Loucy (cell line): ENCODE measurements at regions not wholly inside any gene's neighbourhood (a gene's known extent, or its start where the extent isn't known, plus 50 kb on each side); places are given as distances from the start of the nearest gene placed in this dataset.

ENCODE experiments used
- H2AFZ ChIP-seq: fragments of 200-600 bp; sonication (generic); 2 replicates; pipeline ENCODE4 v1.6.0; 2016; ENCODE audit warnings: antibody characterized with exemption, mild to moderate bottlenecking, low read length, moderate library complexity
- H3F3A ChIP-seq: fragments of 200-600 bp; 2 replicates; pipeline ENCODE4 v1.6.0; 2016; ENCODE audit warnings: antibody characterized with exemption, low read depth, mild to moderate bottlenecking
- H3K27me3 ChIP-seq: fragments of 200-600 bp; sonication (generic); 2 replicates; pipeline ENCODE4 v1.6.1; 2014; ENCODE audit warnings: low read length, mild to moderate bottlenecking; ENCODE audit not compliant: insufficient read depth, poor library complexity, severe bottlenecking
- H3K36me3 ChIP-seq: fragments of 200-600 bp; sonication (generic); 2 replicates; pipeline ENCODE4 v1.6.1; 2016; ENCODE audit warnings: low read length; ENCODE audit not compliant: insufficient read depth
- H3K4me1 ChIP-seq: fragments of 200-600 bp; sonication (generic); 2 replicates; pipeline ENCODE4 v1.5.1; 2014; ENCODE audit warnings: low read length, mild to moderate bottlenecking; ENCODE audit not compliant: insufficient read depth, poor library complexity, severe bottlenecking
- H3K4me2 ChIP-seq: fragments of 200-600 bp; sonication (generic); 2 replicates; pipeline ENCODE4 v1.6.0; 2014; ENCODE audit warnings: antibody characterized with exemption, low read length, low read depth, mild to moderate bottlenecking; ENCODE audit not compliant: poor library complexity, severe bottlenecking
- H3K4me3 ChIP-seq: fragments of 200-600 bp; sonication (generic); 2 replicates; pipeline ENCODE4 v1.5.1; 2014; ENCODE audit warnings: low read length, mild to moderate bottlenecking, mixed read lengths; ENCODE audit not compliant: poor library complexity, severe bottlenecking
- H3K79me2 ChIP-seq: fragments of 200-600 bp; sonication (generic); 2 replicates; pipeline ENCODE4 v1.6.1; 2014; ENCODE audit warnings: low read length; ENCODE audit not compliant: insufficient read depth
- H3K9ac ChIP-seq: fragments of 200-600 bp; sonication (generic); 2 replicates; pipeline ENCODE4 v1.6.0; 2014; ENCODE audit warnings: mild to moderate bottlenecking, low read depth, low read length, moderate library complexity; ENCODE audit not compliant: poor library complexity, severe bottlenecking
- H3K9me2 ChIP-seq: fragments of 200-600 bp; sonication (generic); replicated peaks from 2 replicates; pipeline ENCODE4 v1.6.1; 2016; ENCODE audit warnings: low read depth, low read length, mixed read lengths
- H3K9me3 ChIP-seq: fragments of 200-600 bp; sonication (generic); 2 replicates; pipeline ENCODE4 v1.6.1; 2014; ENCODE audit warnings: mild to moderate bottlenecking, antibody characterized with exemption, low read length, low read depth; ENCODE audit not compliant: insufficient read depth
- H4K20me1 ChIP-seq: fragments of 200-600 bp; sonication (generic); 2 replicates; pipeline ENCODE4 v1.6.0; 2014; ENCODE audit warnings: antibody characterized with exemption, low read length, mild to moderate bottlenecking; ENCODE audit not compliant: insufficient read depth, poor library complexity, severe bottlenecking
- EZH2phosphoT487 ChIP-seq: fragments of 200-600 bp; IDR thresholded peaks from 2 replicates; pipeline ENCODE4 v1.6.1; 2018; ENCODE audit warnings: antibody characterized with exemption, mild to moderate bottlenecking, moderate library complexity, borderline replicate concordance
- TF ChIP-seq, protein P1 (sequence below): fragments of 200-600 bp; sonication (generic); conservative IDR thresholded peaks from 2 replicates; pipeline ENCODE4 v1.5.1; 2014; ENCODE audit warnings: mild to moderate bottlenecking, antibody characterized with exemption, low read length

DNA sequence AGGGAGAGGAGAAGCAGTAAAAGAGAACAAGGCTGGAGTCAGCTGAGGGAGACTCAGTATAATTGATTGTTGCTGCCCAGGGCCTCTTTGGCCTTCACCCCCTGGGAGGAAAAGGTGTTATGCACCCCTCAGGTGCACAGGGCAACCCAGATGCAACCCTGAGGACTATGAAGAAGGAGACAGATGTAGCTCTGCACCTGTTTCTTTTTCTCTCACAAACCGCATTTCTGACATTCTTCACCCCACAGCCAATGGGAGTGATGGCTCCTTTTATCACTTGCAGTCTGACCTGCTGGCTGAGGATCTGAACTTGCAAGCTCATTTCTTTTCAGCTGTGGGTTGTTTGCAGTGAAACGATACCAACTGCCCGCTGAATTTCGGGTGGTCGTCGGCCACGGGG is 64.1 kb upstream of the F13A1 start:
- H3K36me3 ChIP-seq, result no peaks in the 10 kb centered on the region
- H3K79me2 ChIP-seq, result no peaks in the 10 kb centered on the region
- no peaks in the 10 kb centered on the region for H3K27me3 ChIP-seq
- H2AFZ ChIP-seq, result no peak overlapping the region
- H3K4me3 ChIP-seq, result no peak overlapping the region
- no peaks in the 10 kb centered on the region for H3K9me2 ChIP-seq
- H4K20me1 ChIP-seq, result no peaks in the 10 kb centered on the region
- no peaks in the 10 kb centered on the region for H3F3A ChIP-seq
- TF ChIP-seq, protein P1, sequence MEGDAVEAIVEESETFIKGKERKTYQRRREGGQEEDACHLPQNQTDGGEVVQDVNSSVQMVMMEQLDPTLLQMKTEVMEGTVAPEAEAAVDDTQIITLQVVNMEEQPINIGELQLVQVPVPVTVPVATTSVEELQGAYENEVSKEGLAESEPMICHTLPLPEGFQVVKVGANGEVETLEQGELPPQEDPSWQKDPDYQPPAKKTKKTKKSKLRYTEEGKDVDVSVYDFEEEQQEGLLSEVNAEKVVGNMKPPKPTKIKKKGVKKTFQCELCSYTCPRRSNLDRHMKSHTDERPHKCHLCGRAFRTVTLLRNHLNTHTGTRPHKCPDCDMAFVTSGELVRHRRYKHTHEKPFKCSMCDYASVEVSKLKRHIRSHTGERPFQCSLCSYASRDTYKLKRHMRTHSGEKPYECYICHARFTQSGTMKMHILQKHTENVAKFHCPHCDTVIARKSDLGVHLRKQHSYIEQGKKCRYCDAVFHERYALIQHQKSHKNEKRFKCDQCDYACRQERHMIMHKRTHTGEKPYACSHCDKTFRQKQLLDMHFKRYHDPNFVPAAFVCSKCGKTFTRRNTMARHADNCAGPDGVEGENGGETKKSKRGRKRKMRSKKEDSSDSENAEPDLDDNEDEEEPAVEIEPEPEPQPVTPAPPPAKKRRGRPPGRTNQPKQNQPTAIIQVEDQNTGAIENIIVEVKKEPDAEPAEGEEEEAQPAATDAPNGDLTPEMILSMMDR, result no peak
- TF ChIP-seq EZH2phosphoT487, result no peak
- H3K9me3 ChIP-seq, result no peaks in the 10 kb centered on the region
- H3K4me2 ChIP-seq, result no peak overlapping the region
- H3K9ac ChIP-seq, result no peak overlapping the region
- H3K4me1 ChIP-seq, result peaks cover 20% of the 10 kb centered on the region

DNA sequence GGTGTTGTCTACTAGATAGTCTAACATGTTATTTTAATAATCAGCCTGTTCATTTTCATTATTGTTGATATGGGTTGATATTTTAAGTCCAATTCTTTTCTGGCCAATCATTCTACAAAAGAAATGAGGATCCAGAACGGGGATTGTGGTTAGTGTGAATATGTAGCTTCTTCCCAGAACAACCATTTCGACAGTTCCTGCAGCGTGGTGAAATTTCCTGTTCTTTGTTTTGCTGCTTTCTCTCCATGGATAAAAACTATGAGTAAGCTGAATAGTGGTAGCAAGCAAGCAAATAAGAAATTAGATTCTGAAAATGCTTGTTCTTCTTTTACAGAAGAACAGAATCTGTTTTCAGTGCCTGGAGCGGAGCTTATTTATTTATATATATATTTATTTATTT is 65.5 kb upstream of the F13A1 start:
- no peaks in the 10 kb centered on the region for H3K79me2 ChIP-seq
- no peaks in the 10 kb centered on the region for H3K27me3 ChIP-seq
- no peak overlapping the region for H3K9ac ChIP-seq
- no peak overlapping the region for H3K4me2 ChIP-seq
- no peak overlapping the region for H2AFZ ChIP-seq
- H3K9me2 ChIP-seq, result no peaks in the 10 kb centered on the region
- no peak for TF ChIP-seq EZH2phosphoT487
- TF ChIP-seq, protein P1, result no peak
- no peak overlapping the region for H3K4me3 ChIP-seq
- peaks cover 16% of the 10 kb centered on the region for H3K4me1 ChIP-seq
- H3K36me3 ChIP-seq, result no peaks in the 10 kb centered on the region
- H4K20me1 ChIP-seq, result no peaks in the 10 kb centered on the region
- H3K9me3 ChIP-seq, result no peaks in the 10 kb centered on the region
- H3F3A ChIP-seq, result no peaks in the 10 kb centered on the region

DNA sequence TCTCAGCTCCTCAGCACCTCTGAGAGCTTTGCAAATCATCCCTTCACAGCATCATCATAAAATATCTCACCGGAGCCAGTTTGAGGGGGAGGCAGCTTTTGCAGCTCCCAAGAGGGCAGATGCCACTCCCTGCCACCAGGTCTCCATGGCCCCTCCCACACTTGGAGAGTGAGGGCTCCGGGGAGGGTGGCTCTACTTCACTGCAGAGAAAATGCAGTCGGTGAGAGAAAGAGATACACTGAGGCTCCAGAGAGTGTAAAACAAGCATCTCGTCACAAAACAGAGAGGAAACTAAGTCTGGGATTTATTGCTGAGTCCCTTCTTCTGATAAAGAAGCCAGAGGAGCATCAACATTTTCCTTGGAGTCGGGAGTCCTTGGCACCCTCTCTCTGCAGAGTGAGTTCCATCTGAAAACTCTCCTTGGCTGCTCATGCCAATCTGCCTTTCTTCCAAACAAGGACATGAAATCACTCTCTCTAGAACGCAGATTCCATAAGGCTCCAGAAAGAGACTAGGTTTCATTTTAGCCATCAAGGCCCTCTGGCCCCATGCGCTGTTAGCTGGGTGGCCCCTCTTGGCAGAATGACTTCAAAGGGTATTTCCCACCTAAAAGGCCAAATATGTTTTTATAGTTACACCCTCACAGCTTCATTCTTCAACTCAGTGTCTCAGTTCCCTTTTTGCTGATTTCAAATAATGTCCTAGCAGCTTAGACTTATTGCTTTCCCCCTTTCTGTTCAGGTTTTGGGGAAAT is 70.6 kb upstream of the F13A1 start:
- Histone ChIP-seq H3K9me3 (no peaks in the 10 kb centered on the region), H3K4me3 (no peak overlapping the region), H3K9ac (no peak overlapping the region), H3K27me3 (no peaks in the 10 kb centered on the region), H3K4me1 (peaks cover 13% of the 10 kb centered on the region), H3K36me3 (no peaks in the 10 kb centered on the region), H4K20me1 (no peaks in the 10 kb centered on the region), H3F3A (no peaks in the 10 kb centered on the region), H3K4me2 (no peak overlapping the region), H3K79me2 (no peaks in the 10 kb centered on the region), H3K9me2 (no peaks in the 10 kb centered on the region), H2AFZ (no peak overlapping the region)
- TF ChIP-seq EZH2phosphoT487, result no peak
- TF ChIP-seq, protein P1, result no peak
